Vagina (tissue), 2 donors: ENCODE measurements at regions not wholly inside any gene's neighbourhood (a gene's known extent, or its start where the extent isn't known, plus 50 kb on each side); places are given as distances from the start of the nearest gene placed in this dataset.

Experiments used
- DNase-seq, 2 donors: peaks; one replicate each; pipeline ENCODE4 v3.0.0-alpha.2; 2017; ENCODE audit errors: extremely low spot score in 2 of 2
- H3K27ac ChIP-seq: fragments of 200-600 bp; sonication (generic); one replicate; pipeline ENCODE4 v1.5.1; 2019
- H3K27me3 ChIP-seq: fragments of 200-600 bp; sonication (generic); one replicate; pipeline ENCODE4 v1.5.1; 2019
- H3K36me3 ChIP-seq, 2 donors: fragments of 200-600 bp; sonication (generic); one replicate each; pipeline ENCODE4 v1.5.1; 2017 to 2019
- H3K4me1 ChIP-seq: fragments of 200-600 bp; sonication (generic); one replicate; pipeline ENCODE4 v1.5.1; 2019
- H3K4me3 ChIP-seq, 2 donors: fragments of 200-600 bp; sonication (generic); 1 replicate in 1 of 2; 2 replicates in 1 of 2; pipeline ENCODE4 v1.5.1; 2016 to 2019
- H3K9me3 ChIP-seq: fragments of 200-600 bp; sonication (generic); one replicate; pipeline ENCODE4 v1.5.1; 2019
- CTCF ChIP-seq, 3 experiments: fragments of 450-650 bp in 2 of 3; fragments of 200-600 bp in 1 of 3; sonication (generic) in 1 of 3; IDR thresholded peaks; one replicate each; pipeline ENCODE4 v1.5.1; 2017 to 2019; ENCODE audit warnings: antibody characterized with exemption in 3 of 3, mild to moderate bottlenecking in 2 of 3, moderate library complexity in 2 of 3
- POLR2A ChIP-seq, 2 donors: fragments of 450-650 bp; IDR thresholded peaks; one replicate each; pipeline ENCODE4 v1.6.1; 2017; ENCODE audit warnings: antibody characterized with exemption in 2 of 2, mild to moderate bottlenecking in 2 of 2, moderate library complexity in 2 of 2
- POLR2AphosphoS5 ChIP-seq, 2 donors: sonication (generic); formaldehyde crosslinking; IDR thresholded peaks; one replicate each; pipeline ENCODE4 v1.9.0; 2017; ENCODE audit warnings: antibody characterized with exemption in 2 of 2, mild to moderate bottlenecking in 2 of 2, low read depth in 1 of 2; ENCODE audit not compliant: insufficient read depth in 1 of 2
- intact Hi-C: fragments of 100-400 bp; cut with DNase I; formaldehyde crosslinking; loops from one replicate; pipeline ENCODE4 v1.15.1; 2023

GRCh38 chr1:221200464-221200863, 321.2 kb downstream of the HLX start:
- intact Hi-C loops: loop anchor here (10.0 kb wide), 1 partner anchor 316 kb away; no protein-coding TSS in a partner anchor
- Histone ChIP-seq H3K36me3 (no peaks in the 10 kb centered on the region), H3K27me3 (no peaks in the 10 kb centered on the region), H3K9me3 (no peaks in the 10 kb centered on the region), H3K27ac (no peak overlapping the region), H3K4me3 (no peak overlapping the region), H3K4me1 (peaks cover 7% of the 10 kb centered on the region)
- no peak for DNase-seq
- TF ChIP-seq CTCF (IDR thresholded peaks at IDR 0.05): no peak
- TF ChIP-seq POLR2A (IDR thresholded peaks at IDR 0.05): no peak
- no peak for TF ChIP-seq POLR2AphosphoS5 (IDR thresholded peaks at IDR 0.05; ENCODE audit: insufficient read depth in 1 of 2, low read depth in 1 of 2)

DNA sequence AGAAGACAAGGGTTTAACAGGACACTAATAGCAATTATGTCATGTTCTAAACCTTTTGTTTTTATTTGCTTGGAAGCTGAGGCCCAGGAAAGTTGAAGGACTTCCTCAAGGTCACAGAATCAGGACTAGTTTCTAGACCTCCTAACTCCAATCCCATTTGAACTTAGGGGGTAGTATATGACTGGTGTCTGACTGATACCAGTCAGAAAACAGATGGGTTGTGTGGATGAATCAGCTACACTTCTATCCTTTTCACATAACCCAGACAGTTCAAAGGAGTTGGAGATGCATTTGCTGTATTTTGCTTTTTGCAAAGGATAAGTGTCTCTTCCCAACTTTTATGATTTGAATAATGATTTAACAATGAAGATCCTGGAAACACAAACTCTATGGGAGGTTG, 322.5 kb downstream of the HLX start:
- H3K9me3 ChIP-seq: no peaks in the 10 kb centered on the region
- H3K4me1 ChIP-seq: peaks cover 7% of the 10 kb centered on the region
- H3K36me3 ChIP-seq: no peaks in the 10 kb centered on the region
- no peak for TF ChIP-seq CTCF (IDR thresholded peaks at IDR 0.05)
- TF ChIP-seq POLR2AphosphoS5 (IDR thresholded peaks at IDR 0.05; ENCODE audit: insufficient read depth in 1 of 2, low read depth in 1 of 2): no peak
- TF ChIP-seq POLR2A (IDR thresholded peaks at IDR 0.05): no peak
- no peak for DNase-seq
- intact Hi-C loops: loop anchor here (10.0 kb wide), 1 partner anchor 317 kb away; no protein-coding TSS in a partner anchor
- no peak overlapping the region for H3K27ac ChIP-seq
- no peak overlapping the region for H3K4me3 ChIP-seq
- H3K27me3 ChIP-seq: no peaks in the 10 kb centered on the region

GRCh38 chr1:221203224-221204054, 324.2 kb downstream of the HLX start:
- intact Hi-C loops: loop anchor here (10.0 kb wide), 1 partner anchor 319 kb away; no protein-coding TSS in a partner anchor
- Histone ChIP-seq H3K27me3 (no peaks in the 10 kb centered on the region), H3K27ac (no peak overlapping the region)

GRCh38 chr1:221204055-221204833, 325.0 kb downstream of the HLX start:
- no peaks in the 10 kb centered on the region for H3K27me3 ChIP-seq
- H3K4me1 ChIP-seq: peaks cover 7% of the 10 kb centered on the region
- H3K36me3 ChIP-seq: no peaks in the 10 kb centered on the region
- no peaks in the 10 kb centered on the region for H3K9me3 ChIP-seq
- DNase-seq: no peak
- intact Hi-C loops: loop anchor here (10.0 kb wide), 1 partner anchor 319 kb away; no protein-coding TSS in a partner anchor
- no peak overlapping the region for H3K27ac ChIP-seq
- no peak for TF ChIP-seq POLR2A (IDR thresholded peaks at IDR 0.05)
- no peak for TF ChIP-seq CTCF (IDR thresholded peaks at IDR 0.05)
- peak in 1 of 2 donors; percentile 20 for TF ChIP-seq POLR2AphosphoS5 (IDR thresholded peaks at IDR 0.05; ENCODE audit: insufficient read depth in 1 of 2, low read depth in 1 of 2)
- H3K4me3 ChIP-seq: no peak overlapping the region

More at GRCh38 chr1:221203224-221204054, 324.2 kb downstream of the HLX start:
- DNase-seq: no peak
- no peaks in the 10 kb centered on the region for H3K9me3 ChIP-seq
- H3K4me1 ChIP-seq: peaks cover 7% of the 10 kb centered on the region
- TF ChIP-seq POLR2AphosphoS5 (IDR thresholded peaks at IDR 0.05; ENCODE audit: insufficient read depth in 1 of 2, low read depth in 1 of 2) (no peak), CTCF (IDR thresholded peaks at IDR 0.05) (peak in 2 of 3 experiments; percentile 49 to 61), POLR2A (IDR thresholded peaks at IDR 0.05) (no peak)
- H3K36me3 ChIP-seq: no peaks in the 10 kb centered on the region
- H3K4me3 ChIP-seq: no peak overlapping the region
